ENCODE measurements at regions not wholly inside any gene's neighbourhood (a gene's known extent, or its start where the extent isn't known, plus 50 kb on each side); places are given as distances from the start of the nearest gene placed in this dataset.

DNA sequence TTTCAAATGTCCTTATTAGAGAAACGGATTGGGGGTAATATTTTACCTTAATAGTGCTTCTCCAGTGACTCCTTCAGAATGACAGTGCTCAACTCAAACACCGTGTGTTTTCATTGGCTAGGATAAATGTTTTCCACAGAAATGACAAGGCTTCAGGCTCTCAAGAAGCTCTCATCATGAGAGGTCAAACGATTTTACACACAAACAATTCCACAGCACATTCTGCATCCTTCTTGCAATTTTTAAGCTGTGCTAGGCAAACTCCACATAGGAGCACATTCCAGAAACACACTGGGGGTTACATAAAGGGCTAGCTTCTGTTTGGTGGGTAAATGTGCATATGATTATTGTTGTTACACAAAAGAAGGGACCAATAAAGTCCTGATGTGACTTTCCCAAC, 75.5 kb upstream of the IPO9 start:
- no peak for DNase-seq

DNA sequence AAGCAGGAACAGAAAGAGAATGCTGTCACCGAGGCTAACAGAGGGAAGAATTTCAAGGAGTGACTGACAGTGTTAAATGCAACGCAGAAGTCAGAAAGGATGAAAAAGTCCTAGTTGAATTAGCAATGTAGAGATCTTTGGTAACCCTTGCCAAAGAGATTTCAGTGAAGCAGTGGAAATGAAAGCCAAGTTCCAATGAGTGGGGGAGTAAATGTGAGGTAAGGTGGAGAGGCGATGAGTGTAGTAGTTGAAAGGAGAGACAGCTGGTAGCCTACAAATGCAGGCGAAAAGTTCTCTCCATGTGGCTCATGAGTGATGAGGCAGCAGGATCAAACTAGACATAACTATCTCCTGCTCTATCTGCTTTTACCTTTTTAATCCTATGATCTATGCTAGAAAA, 74.6 kb upstream of the IPO9 start:
- DNase-seq: peak; percentile 89

DNA sequence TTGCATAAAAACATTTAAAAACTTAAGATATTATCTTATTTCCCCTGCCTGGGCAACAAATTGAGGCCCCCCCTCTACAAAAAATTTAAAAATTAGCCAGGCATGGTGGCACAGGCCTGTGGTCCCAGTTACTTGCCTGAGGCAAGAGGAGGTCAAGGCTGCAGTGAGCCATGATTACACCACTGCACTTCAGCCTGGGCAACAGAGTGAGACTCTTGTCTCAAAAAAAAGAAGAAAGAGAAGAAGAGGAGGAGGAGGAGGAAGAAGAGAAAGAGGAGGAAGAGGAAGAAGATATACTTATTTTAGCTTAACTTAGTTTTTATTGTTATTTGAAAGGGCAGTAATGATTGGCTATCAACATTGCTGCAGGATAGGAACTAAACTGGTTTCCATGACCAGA, 73.8 kb upstream of the IPO9 start:
- DNase-seq: no peak

DNA sequence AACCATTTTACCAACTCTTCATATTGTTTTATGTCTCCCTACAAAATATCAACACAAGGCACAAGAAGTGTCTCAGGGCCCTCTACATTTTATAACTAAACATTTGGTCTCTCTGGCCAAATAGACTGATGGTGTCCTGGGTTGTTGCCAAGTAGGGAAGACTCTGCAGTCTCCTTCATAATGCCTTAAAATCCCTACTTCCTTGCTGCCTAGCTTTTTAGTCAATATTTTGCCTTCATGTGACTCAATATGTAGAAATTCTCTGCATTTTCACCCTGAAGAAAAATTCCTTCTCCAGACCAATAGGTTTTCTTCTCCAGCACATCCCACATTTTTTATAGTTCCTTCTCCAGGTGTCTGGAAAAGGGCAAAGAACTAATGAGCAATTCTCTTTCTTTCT, 72.6 kb upstream of the IPO9 start:
- peak; percentile 56 for DNase-seq

DNA sequence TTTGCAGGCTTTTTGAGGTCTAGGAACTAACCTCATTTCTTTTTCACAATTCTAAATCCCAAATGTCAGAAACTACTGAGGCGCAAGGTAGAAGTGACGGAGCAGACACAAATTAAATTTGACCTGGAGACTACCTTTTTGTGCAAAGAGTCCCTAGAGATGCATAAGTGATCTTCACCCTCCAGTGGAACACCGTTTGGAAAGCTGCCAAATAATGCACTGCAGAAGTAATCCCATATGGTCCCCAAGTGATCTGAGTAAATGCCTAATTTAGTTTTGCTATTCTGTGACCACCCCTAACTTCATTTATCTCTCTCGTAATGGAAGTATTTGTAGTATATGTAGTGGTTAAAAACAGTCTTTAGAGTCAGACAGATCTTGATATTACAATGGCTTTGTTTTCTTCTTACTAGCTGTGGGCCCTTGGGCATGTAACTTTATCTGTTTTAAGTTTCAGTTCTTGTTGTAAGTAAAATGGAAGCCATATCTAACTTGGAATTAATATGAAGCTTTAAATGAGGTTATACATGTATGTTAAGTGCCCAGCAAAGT, 70.4 kb upstream of the IPO9 start:
- DNase-seq: peak; percentile 63

DNA sequence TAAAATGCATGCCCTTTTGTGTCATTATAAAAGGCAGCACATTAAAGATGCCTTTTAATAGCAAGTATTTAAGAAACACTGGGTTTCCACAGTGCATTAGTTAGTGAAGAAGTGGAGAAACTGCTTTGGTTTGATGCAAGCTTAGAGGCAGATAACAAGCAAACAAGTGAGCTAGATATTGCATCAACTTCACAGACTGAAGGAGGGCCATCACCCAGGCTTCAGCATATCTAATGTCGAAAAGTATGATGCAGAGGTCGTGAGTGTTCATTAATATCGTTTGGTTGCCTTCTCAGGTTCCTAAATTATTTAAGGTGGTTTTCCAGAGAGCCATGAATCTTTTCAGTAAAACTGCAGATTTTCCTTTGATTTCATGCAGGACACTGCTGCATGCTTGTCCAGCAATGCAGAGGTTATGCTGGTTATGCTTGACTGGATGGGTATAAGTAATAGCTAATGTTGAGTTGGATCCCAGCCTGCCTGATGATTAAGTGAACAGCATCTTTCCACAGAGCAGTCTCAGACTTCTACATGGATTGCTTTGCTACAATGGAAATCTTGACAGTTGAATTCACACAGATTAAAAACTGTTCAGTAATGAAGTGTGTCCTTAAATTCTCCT, 69.7 kb upstream of the IPO9 start:
- peak; percentile 64 for DNase-seq

DNA sequence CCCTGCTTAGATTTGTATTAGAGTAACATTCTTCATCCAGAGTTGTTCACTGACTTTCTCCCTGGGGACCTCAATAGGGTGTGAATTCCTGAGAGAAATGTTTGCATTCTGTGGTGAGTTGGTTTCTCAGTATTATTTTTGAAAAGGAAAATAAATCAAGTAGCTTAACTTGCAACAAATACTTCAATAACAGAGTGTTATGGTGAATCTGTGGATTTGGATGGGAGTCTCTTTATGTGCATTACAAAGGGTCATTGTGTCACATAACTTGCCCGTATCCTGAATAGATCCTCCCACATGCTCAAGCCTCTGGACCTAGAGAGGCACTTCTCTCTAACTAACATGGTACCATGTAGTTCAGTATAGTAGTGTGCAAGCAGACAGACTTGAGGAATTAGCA, 68.4 kb upstream of the IPO9 start:
- no peak for DNase-seq

DNA sequence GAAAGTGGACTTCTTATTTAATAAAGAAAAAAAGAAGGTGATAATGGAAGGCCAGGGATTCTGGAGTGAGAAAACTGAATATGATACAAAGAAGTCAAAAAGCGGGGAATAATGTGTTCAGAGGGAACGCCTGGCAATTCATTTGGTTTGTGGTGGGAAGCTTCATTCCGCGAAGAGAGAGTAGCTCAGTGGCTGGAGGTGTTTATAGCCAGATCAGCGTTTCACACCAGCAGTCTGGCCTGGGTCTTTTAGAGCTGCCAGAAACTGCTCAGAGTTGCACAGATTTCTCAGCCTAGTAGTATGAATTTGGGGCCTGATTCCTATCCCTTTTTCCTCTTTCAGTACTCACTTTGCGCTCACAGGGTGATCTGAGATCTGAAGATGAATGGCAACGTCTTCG, 67.8 kb upstream of the IPO9 start:
- no peak for DNase-seq

DNA sequence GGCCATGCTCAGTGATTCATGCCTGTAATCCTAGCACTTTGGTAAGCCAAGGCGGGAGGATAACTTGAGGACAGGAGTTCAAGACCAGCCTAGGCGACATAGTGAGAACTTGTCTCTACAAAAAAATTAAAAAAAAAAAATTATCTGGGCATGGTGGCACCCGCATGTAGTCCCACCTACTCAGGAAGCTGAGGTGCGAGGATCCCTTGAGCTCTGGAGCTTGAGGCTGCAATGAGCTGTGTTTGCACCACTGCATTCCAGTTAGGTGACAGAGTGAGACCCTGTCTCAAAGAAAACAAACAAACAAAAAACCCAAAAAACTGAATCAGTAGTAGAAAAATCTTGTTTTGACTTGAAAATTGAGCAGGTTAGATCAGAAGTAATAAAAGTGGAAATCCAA, 67.1 kb upstream of the IPO9 start:
- no peak for DNase-seq

DNA sequence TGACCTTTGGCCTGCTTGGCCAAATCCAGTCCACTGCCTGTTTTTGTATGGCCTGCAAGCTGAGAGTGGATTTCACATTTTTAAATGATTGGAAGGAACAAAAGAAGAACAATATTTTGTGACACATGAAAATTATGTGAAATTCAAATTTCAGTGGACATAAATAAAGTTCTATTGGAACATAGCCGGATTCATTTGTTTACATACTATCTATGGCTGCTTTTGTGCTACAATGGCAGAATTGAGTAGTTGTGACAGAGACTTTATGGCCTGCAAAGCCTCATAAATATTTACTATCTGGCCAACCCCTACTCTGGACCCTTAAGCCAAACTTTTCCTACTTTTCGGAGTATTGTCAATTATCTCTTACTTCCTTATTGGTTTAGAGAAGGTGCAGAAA, 66.6 kb upstream of the IPO9 start:
- no peak for DNase-seq

DNA sequence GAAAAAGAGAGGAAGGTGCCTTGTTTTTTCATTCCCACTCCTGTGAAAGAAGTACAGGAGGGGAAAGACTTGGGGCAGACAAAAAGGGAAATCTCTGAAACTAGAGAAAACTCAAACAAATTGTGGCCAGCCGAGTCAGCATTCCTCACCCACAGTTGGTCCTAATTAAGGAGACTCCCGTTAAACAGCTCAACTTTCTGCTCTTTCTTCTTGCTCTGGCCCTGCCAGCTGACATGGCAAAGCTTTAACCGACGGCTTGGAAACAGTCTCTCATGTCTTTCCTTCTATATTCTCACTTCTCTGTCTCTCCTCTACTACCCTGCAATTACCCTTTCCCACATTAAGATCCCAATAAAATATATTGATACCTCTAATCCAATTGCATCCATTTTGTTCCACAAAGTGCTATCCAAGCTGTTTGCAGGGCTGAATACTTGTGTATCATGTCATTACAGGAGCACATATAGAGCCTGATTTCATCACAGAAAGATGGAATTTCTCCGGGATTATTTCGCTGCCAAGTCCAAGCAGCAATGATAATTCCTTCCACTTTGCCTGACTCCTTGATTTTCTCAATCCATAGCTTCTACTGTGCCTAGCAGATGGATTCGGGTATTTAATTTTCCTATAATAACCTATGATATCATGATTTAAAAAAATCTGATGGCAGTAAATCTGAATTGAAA, 65.4 kb upstream of the IPO9 start:
- peak; percentile 40 for DNase-seq

DNA sequence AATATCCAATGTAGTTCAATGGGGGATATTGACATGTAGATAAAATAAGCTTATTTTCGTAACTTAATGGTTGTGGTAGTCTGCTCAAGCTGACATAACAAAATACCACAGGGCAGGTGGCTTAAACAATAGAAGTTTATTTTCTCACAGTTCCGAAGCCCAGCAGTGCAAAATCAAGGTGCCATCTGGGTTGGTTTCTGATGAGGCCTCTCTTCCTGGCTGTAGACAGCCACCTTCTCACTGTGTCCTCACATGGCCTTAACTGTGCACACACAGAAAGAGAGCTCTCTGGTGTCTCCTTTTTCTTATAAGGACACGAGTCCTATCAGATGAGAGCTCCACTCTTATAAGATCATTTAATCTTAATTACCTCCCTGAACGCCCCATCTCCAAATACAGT, 64.8 kb upstream of the IPO9 start:
- no peak for DNase-seq

DNA sequence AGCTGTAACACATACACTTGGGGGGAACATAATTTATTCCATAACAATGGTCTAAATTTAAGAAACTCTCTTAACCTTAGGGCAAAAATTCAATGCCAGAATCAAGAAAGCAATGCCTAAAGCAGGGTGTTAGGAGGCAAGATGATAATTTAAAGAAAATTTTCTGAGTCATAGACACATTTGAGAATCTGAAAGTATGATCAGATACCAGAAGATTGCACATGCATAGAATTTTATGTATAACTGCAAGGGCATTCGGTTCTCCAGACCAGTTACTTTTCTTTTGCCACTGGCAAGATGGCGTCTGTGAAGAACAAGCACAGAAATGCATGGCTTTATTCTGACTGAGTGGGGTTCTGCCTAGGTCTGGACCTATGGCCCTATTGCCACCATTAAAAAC, 64.4 kb upstream of the IPO9 start:
- no peak for DNase-seq

DNA sequence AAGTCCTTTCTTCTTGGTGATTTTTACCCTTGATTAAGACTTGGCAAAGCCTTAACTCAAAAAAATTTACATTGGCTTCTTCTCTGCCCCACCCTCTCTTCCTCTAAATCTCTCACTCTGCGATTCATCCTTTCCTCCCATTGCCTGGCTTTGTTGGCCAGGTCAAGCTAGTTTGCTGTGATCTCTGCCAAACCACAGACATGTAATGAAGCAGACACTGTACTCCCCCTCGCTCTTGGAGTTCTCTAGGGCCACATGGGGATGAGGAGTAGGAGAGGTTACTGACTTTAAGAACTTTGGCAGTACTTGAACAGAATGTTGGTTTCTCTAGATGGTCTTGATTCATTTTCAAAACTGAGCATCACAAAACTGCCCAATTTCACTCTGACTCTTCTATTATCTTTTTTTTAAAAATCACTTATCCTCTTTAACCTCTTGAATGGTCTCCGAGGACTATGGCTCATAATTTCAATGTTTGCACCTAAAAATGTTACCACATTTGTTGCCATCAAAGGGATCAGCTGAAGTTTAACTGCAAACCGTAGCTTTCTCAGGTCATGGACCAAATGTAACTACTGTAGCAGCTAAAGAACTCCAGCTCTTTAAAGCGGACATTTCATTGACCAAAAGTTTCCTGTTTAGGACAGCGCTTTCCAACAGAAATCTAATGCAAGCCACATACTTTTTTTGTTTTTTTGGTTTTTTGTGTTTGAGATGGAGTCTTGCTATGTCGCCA, 62.7 kb upstream of the IPO9 start:
- DNase-seq: peak; percentile 65

DNA sequence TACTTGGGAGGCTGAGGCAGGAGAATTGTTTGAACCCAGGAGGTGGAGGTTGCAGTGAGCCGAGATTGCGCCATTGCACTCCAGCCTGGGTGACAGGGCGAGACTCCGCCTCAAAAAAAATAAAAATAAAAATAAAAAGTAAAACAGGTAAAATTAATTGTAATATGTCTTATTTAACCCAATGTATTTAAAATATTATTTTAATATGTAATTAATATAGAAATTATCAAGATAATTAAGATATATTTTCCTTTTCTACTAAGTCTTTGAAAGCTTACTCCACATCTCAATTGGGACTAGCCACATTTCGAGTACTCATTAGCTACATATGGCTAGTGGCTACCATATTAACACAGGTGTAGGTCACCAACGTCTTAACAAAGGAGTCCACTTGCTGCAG, 61.6 kb upstream of the IPO9 start:
- no peak for DNase-seq

DNA sequence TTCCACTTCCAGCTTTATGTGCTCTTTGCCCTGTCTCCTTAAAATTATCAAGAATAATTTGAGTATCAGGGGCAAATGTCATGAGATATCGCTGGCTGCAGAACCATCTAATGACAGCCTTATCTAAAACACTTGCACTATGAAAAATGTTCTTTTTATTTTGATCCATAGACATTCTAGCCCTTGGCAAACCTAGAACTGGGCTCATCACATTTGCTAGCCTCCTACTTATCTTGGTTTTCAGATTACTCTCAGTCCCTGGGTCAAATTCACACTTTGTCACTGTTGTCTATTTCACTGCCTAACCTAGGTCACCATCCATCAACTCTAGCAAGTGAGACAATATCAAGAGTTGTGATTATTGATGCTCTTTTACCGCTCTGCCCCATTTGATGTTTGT, 59.9 kb upstream of the IPO9 start:
- DNase-seq: no peak

DNA sequence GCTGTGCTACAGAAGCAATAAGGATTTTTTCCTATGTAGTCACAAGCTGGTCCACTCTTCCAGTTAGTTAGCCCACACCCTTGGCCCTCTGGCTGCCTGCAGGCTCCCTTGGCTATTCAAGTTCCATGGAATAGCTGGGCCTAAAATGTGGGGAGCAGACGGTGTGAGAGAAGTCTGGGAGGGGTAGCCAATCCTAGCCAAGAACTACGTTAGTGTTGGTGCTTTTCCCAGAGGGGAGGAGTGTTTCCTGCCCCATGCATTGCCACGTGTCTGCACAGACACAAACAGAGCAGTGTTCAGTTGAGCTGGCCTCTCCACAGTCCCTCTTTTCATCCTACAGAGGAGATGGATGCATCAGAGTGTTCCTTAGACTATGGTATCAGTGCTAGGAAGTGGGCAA, 59.0 kb upstream of the IPO9 start:
- DNase-seq: peak; percentile 88

DNA sequence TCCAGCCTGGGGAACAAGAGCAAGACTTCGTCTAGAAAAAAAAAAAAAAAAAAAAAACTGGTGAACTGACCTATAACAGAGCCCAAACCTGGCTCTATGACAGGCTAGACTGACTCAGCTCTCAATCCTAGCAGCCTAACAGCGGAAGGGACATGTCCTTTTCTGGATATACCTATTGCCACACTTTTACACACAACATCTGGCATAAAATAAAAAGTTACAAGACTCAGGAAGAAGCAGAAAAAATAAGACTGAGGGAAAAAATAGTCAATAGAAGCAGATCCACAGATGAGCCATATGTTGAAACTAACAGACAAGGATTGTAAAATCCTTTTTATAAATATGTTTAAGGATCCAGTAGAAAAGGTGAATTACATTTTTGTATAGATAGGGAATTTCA, 57.5 kb upstream of the IPO9 start:
- no peak for DNase-seq

DNA sequence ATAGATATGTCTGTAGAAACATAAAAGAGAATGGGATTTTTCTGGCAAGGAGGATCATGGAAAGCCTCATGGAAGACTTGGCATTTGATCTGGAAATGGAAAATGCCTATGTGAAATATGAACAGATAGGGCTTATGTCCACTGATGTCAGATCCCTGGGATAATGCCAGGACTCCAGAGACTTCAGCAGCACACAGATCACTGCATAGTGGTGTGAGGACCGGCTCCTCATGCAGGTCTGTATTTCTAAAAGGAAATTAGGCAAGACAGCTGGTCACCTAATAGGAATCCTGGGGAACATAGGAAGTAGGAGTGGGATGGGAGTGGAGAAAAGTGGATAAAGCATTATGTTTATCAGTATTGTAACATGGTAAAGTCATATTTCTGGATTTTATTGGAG, 56.8 kb upstream of the IPO9 start:
- no peak for DNase-seq

DNA sequence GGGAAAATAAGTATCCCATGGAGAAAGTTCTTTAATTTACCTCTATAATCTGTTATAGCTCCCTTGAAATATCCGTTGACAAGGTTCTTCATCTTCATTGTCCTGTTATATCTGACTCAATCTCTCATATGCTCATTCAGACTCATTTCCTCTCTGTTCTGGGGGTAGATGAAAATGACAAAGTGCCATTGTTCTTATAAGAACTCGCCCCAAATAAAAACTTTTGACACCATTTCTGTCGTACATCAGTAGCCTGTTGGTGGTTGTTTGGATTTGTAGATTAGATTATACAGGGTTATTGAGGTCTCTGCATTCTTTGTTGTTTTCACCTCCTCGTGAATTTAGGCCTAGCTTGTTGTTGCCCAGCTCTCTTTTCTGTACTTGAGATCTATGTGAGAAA, 55.2 kb upstream of the IPO9 start:
- DNase-seq: no peak

DNA sequence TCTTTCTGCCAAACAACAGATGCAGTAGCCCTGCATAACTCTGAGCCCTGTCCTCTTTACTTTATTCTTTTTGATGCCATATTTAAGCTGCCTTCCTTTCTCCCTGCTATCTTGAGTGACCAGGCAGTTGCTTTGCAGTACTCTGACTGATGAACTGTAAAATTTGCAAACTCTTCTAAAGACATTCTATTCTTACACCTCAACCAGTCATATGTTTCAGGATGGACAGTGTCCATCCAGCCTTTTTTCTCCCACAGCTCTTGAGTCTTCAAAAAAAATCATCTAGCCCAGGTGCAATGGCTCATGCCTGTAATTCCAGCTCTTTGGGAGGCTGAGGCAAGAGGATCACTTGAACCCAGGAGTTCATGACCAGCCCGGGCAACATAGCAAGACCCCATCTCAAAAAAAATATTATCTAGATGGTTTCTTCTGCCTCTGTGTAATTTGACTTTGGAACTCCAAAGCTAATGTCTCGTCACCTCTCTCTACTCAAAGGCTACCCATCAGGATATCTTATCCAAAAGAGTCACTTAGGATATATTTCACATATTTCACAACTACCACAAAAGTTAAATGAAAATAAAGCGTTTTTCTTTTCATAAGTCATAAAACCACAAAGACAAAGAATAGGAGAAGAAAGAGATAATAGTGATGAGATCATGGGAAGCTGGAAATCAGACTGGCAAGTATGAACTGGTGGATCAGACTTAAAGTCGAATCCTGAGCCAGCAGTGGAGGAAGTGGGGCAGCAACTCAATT, 54.6 kb upstream of the IPO9 start:
- no peak for DNase-seq

DNA sequence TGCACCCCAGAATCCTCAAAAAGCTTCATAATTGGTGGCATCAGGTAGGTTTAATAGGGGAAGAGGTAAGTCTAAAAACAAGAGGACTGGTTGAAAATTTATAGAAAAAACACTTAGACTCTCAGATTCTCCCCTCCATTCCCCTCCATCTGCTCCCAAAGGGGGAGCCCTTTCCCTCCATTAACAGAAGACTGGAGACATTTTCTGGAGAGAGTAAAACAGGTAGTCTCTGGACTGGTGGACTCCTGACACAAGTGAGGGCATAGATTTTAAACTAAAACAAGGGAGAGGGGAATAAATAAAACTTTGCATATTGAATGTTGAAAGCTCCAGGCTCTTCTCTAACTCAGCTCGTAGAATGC, 54.0 kb upstream of the IPO9 start:
- no peak for DNase-seq

DNA sequence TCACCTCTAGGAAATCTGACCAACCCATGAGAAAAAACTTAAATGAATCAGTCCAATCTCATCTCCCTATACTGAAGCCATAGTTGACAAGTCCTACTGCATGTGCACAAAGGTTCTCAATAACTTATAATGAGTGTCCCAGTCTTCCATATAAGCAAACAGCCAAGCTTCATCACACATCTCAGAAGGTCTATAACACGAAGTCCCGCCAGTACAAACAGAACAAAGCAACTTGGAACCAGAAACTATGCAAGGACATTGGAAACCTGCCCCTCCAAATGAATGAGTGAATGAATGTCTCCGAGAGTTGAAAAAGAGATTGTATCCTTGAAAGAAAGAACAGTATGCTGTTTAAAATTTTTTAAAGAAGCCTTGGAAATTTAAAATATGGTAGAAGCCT, 53.6 kb upstream of the IPO9 start:
- no peak for DNase-seq

Measured in NCI-H446 treated with DMSO at 0.1 percent for 48 hours (cell line).